GM23338 (cell line): ENCODE measurements at regions not wholly inside any gene's neighbourhood (a gene's known extent, or its start where the extent isn't known, plus 50 kb on each side); places are given as distances from the start of the nearest gene placed in this dataset.

Source experiments
- ATAC-seq: fragments of 200-7000 bp; cut with Tn5 transposase; 3 replicates; pipeline ENCODE4 v1.9.1; 2020
- DNase-seq: peaks from one replicate; pipeline ENCODE4 v3.0.0-alpha.2; 2015; ENCODE audit warnings: low spot score
- H2AFZ ChIP-seq: fragments of 200-600 bp; sonication (generic); 2 replicates; pipeline ENCODE4 v1.8.0; 2016; ENCODE audit warnings: antibody characterized with exemption, mild to moderate bottlenecking, moderate library complexity
- H3F3A ChIP-seq: fragments of 200-600 bp; sonication (generic); replicated peaks from 2 replicates; pipeline ENCODE4 v1.8.0; 2017; ENCODE audit warnings: antibody characterized with exemption, mixed run types, low read depth
- H3K27ac ChIP-seq: fragments of 200-600 bp; sonication (generic); 2 replicates; pipeline ENCODE4 v1.6.1; 2016; ENCODE audit warnings: low read depth
- H3K27me3 ChIP-seq: fragments of 200-600 bp; sonication (generic); 2 replicates; pipeline ENCODE4 v1.8.0; 2016; ENCODE audit warnings: mild to moderate bottlenecking, mixed run types, moderate library complexity; ENCODE audit not compliant: insufficient read depth
- H3K36me3 ChIP-seq: fragments of 200-600 bp; sonication (generic); 2 replicates; pipeline ENCODE4 v1.8.0; 2016; ENCODE audit warnings: mild to moderate bottlenecking; ENCODE audit not compliant: insufficient read depth
- H3K4me1 ChIP-seq: fragments of 200-600 bp; sonication (generic); 2 replicates; pipeline ENCODE4 v1.8.0; 2016; ENCODE audit warnings: mild to moderate bottlenecking, moderate library complexity; ENCODE audit not compliant: insufficient read depth
- H3K4me2 ChIP-seq: fragments of 200-600 bp; sonication (generic); 2 replicates; pipeline ENCODE4 v1.7.1; 2017; ENCODE audit warnings: mixed run types
- H3K4me3 ChIP-seq: fragments of 200-600 bp; sonication (generic); 2 replicates; pipeline ENCODE4 v1.6.1; 2016; ENCODE audit warnings: mixed run types
- H3K79me2 ChIP-seq: fragments of 200-600 bp; sonication (generic); replicated peaks from 2 replicates; pipeline ENCODE4 v1.8.0; 2017; ENCODE audit warnings: mild to moderate bottlenecking; ENCODE audit not compliant: insufficient read depth
- H3K9me2 ChIP-seq: fragments of 200-600 bp; sonication (generic); 2 replicates; pipeline ENCODE4 v1.8.0; 2017; ENCODE audit not compliant: insufficient read depth
- H4K20me1 ChIP-seq: fragments of 200-600 bp; sonication (generic); replicated peaks from 2 replicates; pipeline ENCODE4 v1.8.0; 2017; ENCODE audit warnings: mild to moderate bottlenecking; ENCODE audit not compliant: insufficient read depth
- H3K27ac Mint-ChIP-seq: 2 replicates; pipeline ENCODE4 v1.8.0; 2020; ENCODE audit warnings: inconsistent platforms, mild to moderate bottlenecking, moderate library complexity, mixed read lengths
- H3K27me3 Mint-ChIP-seq: 3 replicates; pipeline ENCODE4 v1.8.0; 2022; ENCODE audit warnings: low read depth, mild to moderate bottlenecking, moderate library complexity, mixed read lengths, inconsistent platforms; ENCODE audit not compliant: insufficient read depth, poor library complexity
- H3K36me3 Mint-ChIP-seq: 3 replicates; pipeline ENCODE4 v1.8.0; 2021; ENCODE audit warnings: low read depth, mild to moderate bottlenecking, inconsistent platforms, moderate library complexity, mixed read lengths
- H3K4me1 Mint-ChIP-seq: 3 replicates; pipeline ENCODE4 v1.8.0; 2020; ENCODE audit warnings: mild to moderate bottlenecking, inconsistent platforms, mixed read lengths
- H3K4me3 Mint-ChIP-seq: 3 replicates; pipeline ENCODE4 v1.8.0; 2021; ENCODE audit warnings: moderate library complexity, mild to moderate bottlenecking, inconsistent platforms, mixed read lengths
- H3K9me3 Mint-ChIP-seq: 3 replicates; pipeline ENCODE4 v1.8.0; 2020; ENCODE audit warnings: moderate library complexity, mild to moderate bottlenecking, inconsistent platforms, mixed read lengths
- CREB1 ChIP-seq: fragments of 250-450 bp; sonication (Bioruptor Pico); IDR thresholded peaks from 2 replicates; pipeline ENCODE4 v1.5.0; 2020; ENCODE audit warnings: low read depth, mild to moderate bottlenecking, moderate library complexity
- CTCF ChIP-seq, 2 experiments: fragments of 200-600 bp in 1 of 2; sonication (generic) in 1 of 2; conservative IDR thresholded peaks; 2 replicates each; pipeline versions ENCODE4 v1.5.1 to v1.6.1; 2016 to 2017; ENCODE audit warnings: antibody characterized with exemption in 2 of 2, low read depth in 2 of 2, mild to moderate bottlenecking in 2 of 2, moderate library complexity in 1 of 2
- ETS1 ChIP-seq: IDR thresholded peaks from 2 replicates; pipeline ENCODE4 v1.6.1; 2016; ENCODE audit warnings: antibody characterized with exemption
- EZH2 ChIP-seq: fragments of 200-600 bp; sonication (generic); IDR thresholded peaks from one replicate; pipeline ENCODE4 v1.8.0; 2017; ENCODE audit warnings: antibody characterized with exemption, mild to moderate bottlenecking, low read depth; ENCODE audit not compliant: unreplicated experiment
- EZH2phosphoT487 ChIP-seq: fragments of 200-600 bp; sonication (generic); IDR thresholded peaks from one replicate; pipeline ENCODE4 v1.8.1; 2018; ENCODE audit warnings: antibody characterized with exemption; ENCODE audit not compliant: unreplicated experiment
- JUNB ChIP-seq: IDR thresholded peaks from one replicate; pipeline ENCODE4 v1.6.1; 2016; ENCODE audit warnings: antibody characterized with exemption; ENCODE audit not compliant: unreplicated experiment
- NANOG ChIP-seq: IDR thresholded peaks from 2 replicates; pipeline ENCODE4 v1.6.1; 2016; ENCODE audit warnings: antibody characterized with exemption, borderline replicate concordance
- POLR2AphosphoS5 ChIP-seq: IDR thresholded peaks from 2 replicates; pipeline ENCODE4 v1.6.1; 2016; ENCODE audit warnings: antibody characterized with exemption, low read depth
- REST ChIP-seq: IDR thresholded peaks from one replicate; pipeline ENCODE4 v1.6.1; 2018; ENCODE audit warnings: antibody characterized with exemption; ENCODE audit not compliant: unreplicated experiment
- STAT1 ChIP-seq: IDR thresholded peaks from one replicate; pipeline ENCODE4 v1.6.1; 2016; ENCODE audit warnings: antibody characterized with exemption; ENCODE audit not compliant: unreplicated experiment
- ZNF114 ChIP-seq: fragments of 250-450 bp; sonication (Bioruptor Pico); IDR thresholded peaks from 2 replicates; pipeline ENCODE4 v1.5.0; 2020; ENCODE audit warnings: mild to moderate bottlenecking, moderate library complexity
- ZNF331 ChIP-seq: fragments of 250-450 bp; sonication (Bioruptor Pico); IDR thresholded peaks from 2 replicates; pipeline ENCODE4 v1.5.0; 2020; ENCODE audit warnings: low read depth, mild to moderate bottlenecking, moderate library complexity
- ZNF462 ChIP-seq: fragments of 250-450 bp; sonication (Bioruptor Pico); IDR thresholded peaks from 2 replicates; pipeline ENCODE4 v1.5.0; 2020; ENCODE audit warnings: mild to moderate bottlenecking, moderate library complexity

GRCh38 chr21:19899645-19900044 is 1098.6 kb upstream of the NCAM2 start:
- DNase-seq: no peak
- TF ChIP-seq CREB1 (no peak), CTCF (conservative IDR thresholded peaks at IDR 0.05; ENCODE audit: low read depth in 2 of 2) (no peak), ZNF114 (no peak), NANOG (no peak), STAT1 (no peak), JUNB (no peak), ETS1 (no peak), ZNF331 (no peak), EZH2phosphoT487 (no peak), POLR2AphosphoS5 (no peak), EZH2 (no peak), ZNF462 (CRISPR knock-in tag) (no peak), REST (no peak)
- H3K9me2 ChIP-seq: no peaks in the 10 kb centered on the region
- H3K4me2 ChIP-seq: no peak overlapping the region
- Mint-ChIP-seq H3K4me3 (no peak overlapping the region), H3K4me1 (no peaks in the 10 kb centered on the region), H3K9me3 (peaks cover 9% of the 10 kb centered on the region), H3K36me3 (peaks cover 7% of the 10 kb centered on the region; the same call in 2 of the 3 replicates), H3K27me3 (no peaks in the 10 kb centered on the region), H3K27ac (no peak overlapping the region)
- H3K79me2 ChIP-seq: no peaks in the 10 kb centered on the region
- H3K4me1 ChIP-seq: no peaks in the 10 kb centered on the region
- H3K4me3 ChIP-seq: no peak overlapping the region
- no peak for ATAC-seq
- H3F3A ChIP-seq: no peaks in the 10 kb centered on the region
- no peaks in the 10 kb centered on the region for H3K36me3 ChIP-seq
- no peak overlapping the region for H3K27ac ChIP-seq
- H2AFZ ChIP-seq: peak overlapping the region; percentile 85; the same call in 1 of the 2 replicates
- H3K27me3 ChIP-seq: no peaks in the 10 kb centered on the region
- H4K20me1 ChIP-seq: no peaks in the 10 kb centered on the region
